NCI-H2107 (cell line): ENCODE measurements at regions not wholly inside any gene's neighbourhood (a gene's known extent, or its start where the extent isn't known, plus 50 kb on each side); places are given as distances from the start of the nearest gene placed in this dataset.

Source experiments
- DNase-seq: peaks from one replicate; lab custom pipeline; 2025; lab: John Stamatoyannopoulos, UW

DNA sequence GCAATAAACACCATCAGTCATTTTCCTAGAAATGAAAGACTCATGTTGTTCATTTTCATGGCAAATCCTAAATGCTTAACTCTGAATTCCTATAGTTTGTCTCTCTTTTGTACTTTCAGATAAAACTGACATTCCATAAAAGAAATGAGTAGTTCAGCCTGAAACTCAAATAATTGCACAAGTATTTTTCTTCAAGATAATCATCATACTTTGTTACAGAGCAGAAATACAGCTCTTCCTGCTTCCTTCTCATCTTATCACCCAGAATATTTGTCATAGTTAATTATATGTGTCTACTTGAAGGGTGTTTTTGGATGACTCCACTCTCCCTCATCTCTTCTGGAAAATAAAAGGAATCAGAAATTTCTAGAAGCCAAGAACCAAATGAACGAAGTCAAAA lies 141.1 kb downstream of the HNMT start:
- no peak for DNase-seq

DNA sequence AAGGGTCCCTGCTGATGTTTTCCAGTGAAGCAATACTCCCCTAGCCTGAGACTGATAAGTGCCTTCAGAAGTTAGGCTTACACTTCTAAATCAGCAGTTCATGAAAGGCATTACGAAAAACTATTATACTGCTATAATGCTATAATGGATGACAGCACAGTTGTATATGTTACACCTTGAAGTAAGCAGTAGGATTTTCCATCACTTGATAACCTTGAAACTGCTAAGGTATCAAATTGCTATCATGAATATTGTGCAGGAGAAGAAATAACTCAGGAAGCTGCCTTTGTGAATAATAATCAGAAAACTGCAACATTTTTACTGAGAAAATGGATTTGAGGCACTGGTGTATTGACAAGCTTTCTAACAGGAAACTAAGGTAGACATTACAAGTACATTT lies 142.3 kb downstream of the HNMT start:
- DNase-seq: no peak

DNA sequence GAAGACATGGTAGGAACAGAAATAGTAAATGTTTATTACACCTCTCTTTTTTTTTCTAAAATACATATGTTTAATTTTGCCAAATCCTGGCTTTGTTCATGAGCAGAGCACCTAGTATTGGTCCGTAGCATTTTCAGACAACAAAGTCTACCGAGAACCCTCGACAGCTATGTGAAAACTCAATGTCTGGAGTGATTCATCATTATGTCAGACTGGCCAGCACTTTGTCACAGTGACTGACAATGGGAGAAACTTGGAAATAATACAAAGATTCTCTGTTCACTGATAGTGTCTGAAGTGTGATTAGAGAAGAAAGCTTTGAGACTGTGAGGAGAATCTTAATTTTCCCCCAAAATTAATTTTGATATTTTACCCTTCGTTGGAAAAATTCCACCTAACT lies 143.0 kb downstream of the HNMT start:
- DNase-seq: no peak

DNA sequence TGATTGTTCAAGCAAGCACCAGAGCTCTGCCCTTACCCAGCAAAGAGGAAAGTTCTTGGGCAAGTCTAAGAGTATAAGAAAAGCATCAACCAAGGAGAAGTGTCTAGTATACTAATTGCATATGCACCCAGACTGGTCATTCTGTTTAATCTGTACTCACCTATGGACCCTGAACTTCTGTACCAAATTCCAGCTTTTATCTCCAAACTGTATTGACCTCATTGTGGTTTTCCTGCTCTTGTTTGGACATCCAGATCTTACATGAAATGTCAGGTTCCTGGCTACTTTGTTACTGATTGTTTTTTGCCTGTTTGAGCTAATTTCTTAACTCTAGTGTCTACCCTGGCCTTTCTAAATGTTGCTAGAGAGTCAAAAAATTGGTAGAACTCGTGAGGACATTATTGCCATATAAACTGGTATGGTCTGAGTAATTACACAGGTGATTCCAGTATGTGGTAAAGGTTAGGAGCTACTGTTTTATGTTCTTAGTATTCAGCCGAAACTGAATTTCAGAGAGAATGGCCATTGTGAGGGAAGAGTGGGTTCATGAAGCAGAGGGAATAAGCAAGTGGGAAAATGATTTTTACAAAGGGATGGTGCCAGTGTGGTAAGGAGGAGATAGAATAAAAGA lies 146.3 kb downstream of the HNMT start:
- no peak for DNase-seq

DNA sequence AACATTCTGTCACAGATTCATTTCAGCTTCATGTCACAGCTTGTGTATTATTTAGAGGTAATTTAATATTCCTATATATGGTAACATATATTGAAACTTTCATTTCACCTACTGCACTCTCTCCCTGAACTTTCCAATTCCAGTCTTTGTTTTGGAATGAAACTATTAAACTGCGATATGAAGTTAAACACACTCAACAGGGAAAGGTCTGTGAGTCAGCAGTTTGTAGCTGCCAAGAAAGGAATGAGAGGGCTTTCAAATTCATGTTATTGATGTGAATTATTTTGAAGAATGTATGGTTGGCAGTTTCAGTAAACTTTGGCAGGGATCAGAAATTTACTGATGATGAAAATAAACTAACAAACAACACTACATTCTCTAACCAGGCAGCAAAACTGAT lies 148.3 kb downstream of the HNMT start:
- DNase-seq: no peak

DNA sequence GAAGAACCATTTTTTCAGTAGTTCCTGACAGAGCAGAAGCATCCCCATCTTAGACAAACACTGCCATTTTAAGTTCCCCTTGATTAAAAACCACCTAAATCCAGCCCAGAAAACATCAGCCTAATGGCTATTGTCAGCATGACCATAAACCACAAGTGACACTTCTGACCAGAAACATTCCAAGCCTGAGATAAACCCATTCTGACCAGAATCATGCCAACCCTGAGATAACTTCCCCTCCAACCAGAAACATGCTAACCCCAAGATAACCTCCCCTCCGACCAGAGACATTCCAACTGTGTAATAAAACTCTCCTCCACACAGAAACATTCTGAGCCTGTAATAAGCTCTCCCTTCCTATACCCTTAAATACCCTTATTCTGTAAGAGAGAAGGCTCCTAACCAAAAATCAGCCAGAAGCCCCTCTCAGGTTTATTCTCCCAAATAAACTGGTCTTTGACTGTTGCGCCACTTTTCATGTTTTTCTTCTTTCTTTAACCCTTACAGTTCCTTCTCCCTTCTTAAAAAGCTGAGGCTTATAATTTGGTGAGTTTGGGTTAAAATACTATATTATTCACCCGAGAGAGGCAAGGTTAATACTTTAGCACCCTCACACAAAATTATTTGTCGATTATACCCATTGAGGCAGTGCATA lies 149.7 kb downstream of the HNMT start:
- no peak for DNase-seq

DNA sequence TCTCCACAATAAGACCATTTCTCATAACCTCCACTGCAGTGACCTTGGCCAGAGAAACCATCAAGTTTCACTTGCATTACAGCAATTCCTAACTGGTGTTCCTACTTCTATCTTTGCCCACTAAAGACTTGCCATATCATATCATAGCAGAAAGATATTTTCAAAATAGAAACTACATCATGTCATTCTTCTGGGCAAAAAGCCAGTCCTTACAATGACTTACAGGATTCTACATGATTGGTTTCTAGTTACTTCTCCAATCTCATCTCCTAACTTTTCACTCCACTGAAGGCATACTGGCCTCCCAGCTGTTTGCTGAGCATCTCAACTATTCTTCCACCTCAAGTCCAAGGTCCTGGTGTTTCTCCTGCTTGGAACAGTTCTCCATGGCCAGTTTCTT lies 151.4 kb downstream of the HNMT start:
- no peak for DNase-seq

DNA sequence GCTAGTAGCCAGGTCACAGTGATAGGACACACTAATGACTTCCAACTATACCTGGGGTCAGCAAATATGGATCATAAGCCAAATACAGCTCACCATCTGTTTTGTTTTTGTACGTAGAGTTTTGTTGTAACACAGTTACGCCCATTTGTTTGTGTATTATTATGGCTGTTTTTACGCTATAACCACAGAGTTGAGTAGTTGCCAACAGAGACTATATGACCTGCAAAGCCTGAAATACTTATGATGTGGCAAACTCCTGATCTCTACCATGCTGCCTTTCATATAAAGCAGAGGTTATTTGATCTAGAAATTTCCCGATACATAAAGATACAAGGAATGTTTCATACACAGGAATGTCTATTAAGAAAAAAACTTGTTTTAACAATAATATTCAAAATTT lies 152.2 kb downstream of the HNMT start:
- DNase-seq: no peak

DNA sequence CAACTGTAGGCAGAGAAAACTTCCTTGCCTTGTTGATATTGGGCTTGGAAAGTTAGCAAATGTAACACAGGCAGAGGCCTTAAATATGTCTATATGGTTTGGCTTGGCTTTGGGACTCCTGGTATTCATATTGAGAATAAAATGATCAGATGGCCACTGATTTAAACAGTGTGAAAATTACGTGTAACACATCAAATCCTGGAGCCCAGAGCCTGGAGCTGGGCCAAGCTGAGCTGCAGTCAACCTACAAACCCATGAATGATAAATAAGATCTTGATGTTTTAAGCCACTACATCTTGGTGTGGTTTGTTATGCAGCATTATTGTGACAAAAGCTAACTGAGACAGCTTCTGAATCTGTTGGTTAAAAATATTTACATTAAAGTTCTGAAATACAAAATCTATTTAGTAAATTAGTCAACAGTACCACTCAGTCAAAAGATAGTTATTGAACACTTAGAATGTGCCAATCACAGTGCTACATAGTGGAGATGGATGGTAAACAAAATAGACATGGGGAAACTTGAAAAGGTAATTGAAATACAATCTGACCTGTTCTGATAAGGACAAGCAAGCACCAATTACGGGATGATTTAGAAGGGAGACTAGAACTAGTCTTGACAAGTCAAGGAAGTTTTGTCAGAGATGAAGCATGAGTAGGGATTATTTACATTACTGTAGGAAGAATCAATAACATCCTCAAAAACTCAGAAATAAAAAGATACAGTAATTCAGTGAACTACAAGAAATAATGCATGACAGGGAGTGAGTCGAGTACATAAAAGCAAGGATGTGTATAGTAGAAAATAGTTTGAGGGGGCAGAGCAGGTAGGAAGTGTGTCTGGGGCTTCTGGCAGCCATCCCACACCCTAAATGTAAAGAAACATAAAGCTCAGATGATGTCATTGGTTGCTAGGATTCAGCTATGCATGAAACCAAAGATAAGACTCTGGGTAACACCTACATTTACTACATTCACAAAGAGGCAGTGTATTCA lies 157.7 kb downstream of the HNMT start:
- DNase-seq: no peak

DNA sequence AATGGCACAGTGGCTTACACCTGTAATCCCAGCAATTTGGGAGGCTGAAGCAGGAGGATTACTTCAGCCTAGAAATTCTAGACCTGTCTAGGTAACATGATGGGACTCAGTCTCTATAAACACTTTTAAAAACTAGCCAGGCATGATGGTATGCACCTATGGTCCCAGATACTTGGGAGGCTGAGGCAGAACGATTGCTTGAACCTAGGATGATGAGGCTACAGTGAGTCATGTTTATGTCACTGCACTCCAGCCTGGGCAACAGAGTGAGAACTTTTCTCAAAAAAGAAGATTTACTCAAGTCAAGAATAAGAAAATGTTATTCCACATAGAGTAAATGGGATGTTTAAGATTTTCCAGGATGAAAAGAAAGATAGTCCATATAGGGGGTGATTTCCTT lies 158.6 kb downstream of the HNMT start:
- no peak for DNase-seq

DNA sequence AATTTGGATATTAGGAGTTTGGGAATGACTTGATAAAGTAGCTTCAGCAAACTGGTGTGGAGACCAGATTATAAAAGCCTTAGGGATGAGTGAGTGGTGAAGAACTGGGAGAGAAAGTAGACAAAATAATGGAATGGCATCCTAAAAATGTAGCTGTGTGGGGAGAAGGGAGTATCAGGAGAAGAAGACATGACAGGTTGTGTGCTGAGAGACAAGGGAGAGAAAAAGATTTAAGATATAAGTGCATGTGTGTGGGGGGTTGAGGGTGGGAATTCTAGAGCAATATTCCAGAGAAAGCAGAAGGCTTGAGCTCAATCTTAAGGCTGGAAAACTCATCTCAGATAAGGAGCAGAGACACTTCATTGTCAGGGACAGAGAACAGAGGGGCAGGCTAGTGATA lies 159.5 kb downstream of the HNMT start:
- no peak for DNase-seq

DNA sequence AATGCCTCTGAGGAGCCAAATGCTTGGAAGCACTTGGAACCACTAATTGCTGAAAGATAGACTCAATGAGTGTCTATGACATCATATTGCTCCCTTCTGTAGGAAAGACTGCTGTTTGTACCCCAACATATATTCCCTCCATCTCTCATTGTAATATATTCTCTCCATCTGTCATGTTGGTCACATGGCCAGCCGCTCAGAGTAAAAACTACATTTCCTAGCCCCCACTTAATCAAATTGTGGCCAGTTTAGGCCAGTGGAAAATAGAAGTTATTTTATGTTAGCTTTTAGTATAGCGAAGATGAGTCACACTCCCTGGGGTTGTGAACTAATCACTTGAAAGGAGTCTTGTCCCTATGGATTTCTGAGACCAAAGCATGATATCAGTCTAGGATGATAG lies 160.2 kb downstream of the HNMT start:
- DNase-seq: no peak

DNA sequence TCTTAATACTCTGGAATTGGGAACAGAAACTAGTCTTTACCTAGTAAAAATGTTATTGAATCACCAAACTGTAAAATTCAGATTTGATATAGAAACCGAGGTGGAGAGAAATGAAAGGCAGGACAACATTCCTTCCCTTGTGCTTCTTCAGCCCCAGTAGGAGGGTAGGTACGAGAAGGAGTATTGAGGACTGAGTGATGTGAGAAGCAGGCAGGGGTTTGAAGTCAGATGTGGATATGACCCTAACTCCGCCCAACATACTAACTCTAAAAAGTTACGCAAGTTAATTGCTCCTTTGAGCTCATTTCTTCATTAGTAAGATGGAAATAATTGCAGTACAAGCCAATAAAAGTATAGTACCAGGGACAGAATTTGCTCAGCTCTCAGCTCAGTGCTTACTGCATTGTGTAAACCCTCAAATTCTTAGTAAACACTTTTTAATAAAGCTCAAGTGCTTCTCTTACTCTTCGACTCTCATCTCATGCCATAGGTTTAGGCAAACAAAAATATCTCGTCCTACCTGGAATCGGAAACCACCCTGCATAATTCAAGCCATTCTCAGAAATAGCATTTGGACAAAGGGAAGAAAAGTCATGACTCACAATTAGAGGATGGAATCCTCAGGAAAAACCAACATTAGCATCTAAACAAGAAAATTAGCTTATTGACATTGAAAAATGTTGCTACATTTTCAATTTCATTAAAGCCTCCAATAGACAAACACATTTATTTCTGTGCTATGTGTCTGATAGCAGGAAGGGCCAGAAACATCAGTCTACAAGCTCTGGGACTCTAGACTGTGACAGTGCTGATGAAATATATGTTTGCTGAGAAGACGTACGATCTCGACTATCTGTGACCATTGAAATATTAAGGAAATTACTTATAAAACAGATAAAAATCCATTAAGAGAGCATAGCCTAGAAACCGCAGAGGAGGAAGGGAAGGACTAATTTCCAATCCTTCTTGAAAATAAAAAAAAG lies 161.3 kb downstream of the HNMT start:
- no peak for DNase-seq

DNA sequence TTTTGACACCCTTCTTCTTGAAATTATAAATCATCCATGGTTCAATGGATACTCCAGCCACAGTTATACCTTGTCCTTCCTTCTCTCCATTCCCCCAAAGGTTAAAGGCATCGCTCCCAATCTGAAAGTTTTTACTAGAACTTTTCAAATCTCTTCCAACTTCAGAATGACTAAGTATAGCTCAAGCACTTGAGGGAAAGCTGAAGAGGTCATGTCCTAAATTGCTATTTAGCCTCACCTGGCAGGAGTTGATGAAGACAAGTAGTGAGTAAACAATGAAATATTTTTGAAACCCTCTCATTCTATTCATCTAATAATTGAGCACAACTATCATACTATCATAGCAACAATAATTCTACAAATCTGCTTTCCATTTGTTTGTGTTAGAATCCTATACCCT lies 167.8 kb downstream of the HNMT start:
- no peak for DNase-seq

DNA sequence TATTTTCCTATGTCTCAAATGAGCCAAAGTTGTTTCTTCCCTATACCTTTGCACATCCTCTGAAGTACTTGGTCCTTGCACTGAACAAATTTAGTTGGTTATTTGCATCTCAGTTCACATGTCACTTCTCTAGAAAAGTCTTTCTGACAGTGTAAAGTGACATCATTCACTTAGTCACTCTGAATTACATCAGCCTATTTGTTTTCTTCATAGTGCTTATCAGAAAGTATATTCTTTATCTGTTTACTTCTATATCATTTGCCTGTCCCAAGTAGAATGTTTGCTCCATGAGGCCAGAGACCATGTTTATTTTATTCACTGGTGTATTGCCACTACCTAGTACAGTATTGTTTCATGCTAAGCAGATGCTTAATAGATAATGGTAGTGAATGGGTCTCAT lies 173.7 kb downstream of the HNMT start:
- DNase-seq: no peak

DNA sequence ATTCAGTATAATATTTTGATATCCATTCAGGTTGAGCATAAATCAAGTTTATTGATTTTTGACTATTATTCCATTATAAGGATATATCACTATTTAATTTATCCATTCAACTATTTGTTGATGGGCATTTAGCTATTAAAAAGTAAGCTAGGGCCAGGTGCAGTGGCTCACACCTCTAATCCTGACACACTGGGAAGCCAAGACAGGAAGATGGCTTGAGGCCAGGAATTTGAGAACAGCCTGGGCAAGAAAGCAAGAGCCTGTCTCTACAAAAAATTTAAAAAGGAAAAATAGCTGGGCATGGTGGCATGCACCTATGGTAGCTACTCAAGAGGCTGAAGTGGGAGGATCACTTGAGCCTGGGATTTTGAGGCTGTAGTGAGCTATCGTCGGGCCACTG lies 183.5 kb downstream of the HNMT start:
- DNase-seq: no peak

DNA sequence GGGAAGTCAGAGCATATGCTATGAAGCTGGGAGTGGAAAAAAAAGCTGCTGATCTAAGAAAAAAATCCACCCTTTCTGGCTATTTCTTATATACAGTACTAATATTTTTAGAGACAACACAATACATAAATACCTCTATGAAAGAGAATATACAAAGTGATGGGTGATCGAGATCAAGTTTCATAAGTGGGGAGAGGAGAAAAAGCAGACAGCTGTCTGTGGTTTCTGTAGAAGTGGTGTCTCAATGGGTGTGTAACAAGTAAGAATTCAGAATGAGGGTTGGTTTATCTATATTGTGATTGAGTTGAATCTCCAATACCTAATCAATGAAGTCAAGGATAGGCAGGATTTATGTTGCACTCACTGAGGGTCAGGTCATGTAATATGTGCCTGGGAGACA lies 191.0 kb downstream of the HNMT start:
- DNase-seq: no peak

DNA sequence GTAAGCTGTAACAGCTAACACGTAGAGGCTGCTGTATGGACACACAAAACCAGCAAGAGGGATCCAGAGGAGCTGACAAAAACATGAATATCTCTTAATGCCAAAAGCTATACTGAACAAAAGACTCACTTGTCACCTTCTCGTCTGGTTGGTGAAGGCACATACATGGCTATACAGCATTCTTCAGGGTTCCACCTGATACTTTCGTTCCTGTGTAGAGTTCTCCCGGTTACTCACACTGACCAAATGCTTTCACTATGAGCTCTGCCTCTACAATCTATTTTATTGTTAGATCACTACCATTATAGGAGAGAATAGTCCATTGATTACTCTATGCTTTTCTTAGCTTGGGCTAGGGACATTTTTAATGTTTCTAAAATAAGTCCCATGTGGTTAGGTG lies 193.1 kb downstream of the HNMT start:
- no peak for DNase-seq

DNA sequence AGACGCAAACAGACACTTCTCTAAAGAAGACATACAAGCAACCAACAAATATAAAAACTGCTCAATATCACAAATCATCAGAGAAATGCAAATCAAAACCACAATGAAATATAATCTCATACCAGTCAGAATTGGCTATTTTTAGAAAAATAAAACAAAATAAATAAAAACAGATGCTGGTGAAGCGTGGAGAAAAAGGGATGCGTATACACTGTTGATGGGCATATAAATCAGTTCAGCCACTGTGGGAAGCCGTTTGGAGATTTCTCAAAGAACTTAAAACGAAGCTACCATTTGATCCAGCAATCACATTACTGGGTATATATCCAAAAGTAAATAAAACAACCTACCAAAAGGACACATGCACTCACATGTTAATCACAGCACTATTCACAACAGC lies 206.2 kb downstream of the HNMT start:
- DNase-seq: no peak

DNA sequence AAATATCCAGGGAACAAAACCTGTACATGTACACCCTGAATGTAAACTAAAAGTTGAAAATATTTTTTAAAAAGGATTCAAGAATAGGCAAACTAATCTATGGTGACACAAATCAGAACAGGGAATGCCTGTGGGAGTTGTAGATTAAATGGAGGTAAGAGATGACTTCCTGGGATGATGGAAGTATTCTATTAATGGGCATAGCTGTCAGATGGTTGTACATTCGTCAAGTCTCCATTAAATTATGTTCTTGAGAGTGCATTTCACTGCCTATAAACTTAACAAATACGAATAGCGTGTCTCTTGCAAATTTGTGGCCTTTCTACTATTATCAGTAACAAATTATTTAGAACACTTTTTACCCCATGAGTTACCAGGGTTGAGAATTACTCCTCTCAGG lies 207.0 kb downstream of the HNMT start:
- DNase-seq: no peak

DNA sequence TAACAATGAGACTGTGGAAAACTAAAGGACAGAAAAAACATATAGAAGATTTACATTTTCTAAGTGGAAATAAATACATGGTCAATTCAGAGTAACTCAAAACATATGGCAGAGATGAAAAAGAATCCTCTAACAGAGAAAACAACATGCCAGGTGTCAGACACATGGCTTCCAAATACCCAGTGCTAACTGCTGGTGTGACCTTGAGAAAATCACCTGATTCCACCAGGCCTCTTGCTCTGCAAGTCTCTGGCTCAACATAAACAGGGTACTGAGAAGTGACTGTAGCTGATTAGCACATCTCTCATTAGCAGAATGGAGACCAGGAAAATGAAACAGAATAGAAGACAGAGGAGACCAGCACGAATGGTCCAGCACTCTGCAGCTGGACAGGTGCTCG lies 210.8 kb downstream of the HNMT start:
- no peak for DNase-seq

DNA sequence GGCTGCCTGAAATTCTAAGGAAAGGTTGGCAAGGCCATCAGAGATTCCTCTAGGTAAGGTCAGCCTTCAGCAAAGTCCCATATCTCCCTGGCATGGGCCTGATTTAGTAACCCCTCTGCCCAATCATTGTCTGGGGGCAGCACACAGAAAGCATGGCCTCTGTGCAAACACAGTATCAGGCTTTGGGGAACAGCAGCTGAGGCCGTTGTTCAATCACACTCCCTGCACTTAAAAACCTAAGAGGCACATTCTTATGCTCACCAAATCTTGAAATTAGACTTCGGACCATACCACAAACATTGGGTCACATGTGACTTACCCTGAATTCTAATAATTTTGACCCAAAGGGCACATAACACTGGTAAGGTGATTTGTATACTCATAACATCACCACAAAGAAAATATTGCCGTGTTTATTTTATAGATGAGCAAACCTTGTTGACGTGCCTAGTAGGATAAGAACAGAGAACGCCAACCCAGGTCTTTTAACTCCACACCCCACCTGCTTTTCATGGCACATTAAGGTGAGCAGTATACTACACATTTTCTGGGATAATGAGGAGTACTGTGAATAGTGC lies 212.7 kb downstream of the HNMT start:
- DNase-seq: no peak
